SK-N-SH treated with all-trans-retinoic acid at 6 μM for 48 hours (cell line): ENCODE measurements at regions not wholly inside any gene's neighbourhood (a gene's known extent, or its start where the extent isn't known, plus 50 kb on each side); places are given as distances from the start of the nearest gene placed in this dataset.

Experiments
- RARB ChIP-seq: fragments of 250-450 bp; sonication (Bioruptor Pico); IDR thresholded peaks from 2 replicates; pipeline ENCODE4 v1.8.0; 2021; ENCODE audit warnings: mild to moderate bottlenecking, moderate library complexity
- TCF4 ChIP-seq: fragments of 250-450 bp; sonication (Bioruptor Pico); IDR thresholded peaks from 2 replicates; pipeline ENCODE4 v1.8.0; 2021; ENCODE audit warnings: mild to moderate bottlenecking, moderate library complexity, borderline replicate concordance

- TF ChIP-seq RARB (no peak), TCF4 (CRISPR knock-in tag) (no peak)
These were observed 264.1 kb downstream of the TRIB2 start for GRCh38 chr2:12980817-12981216.
